GM21717 (cell line): ENCODE measurements at regions not wholly inside any gene's neighbourhood (a gene's known extent, or its start where the extent isn't known, plus 50 kb on each side); places are given as distances from the start of the nearest gene placed in this dataset.
"Not testable (repeated sequence)": the region's sequence is repeated elsewhere in the genome, so short reads cannot be mapped to it uniquely, and the experiment has no call there.

Experiments used
- ATAC-seq: cut with Tn5 transposase; IDR thresholded peaks from one replicate; pipeline ENCODE4 v1.9.1; 2021; ENCODE audit warnings: mild to moderate bottlenecking, moderate library complexity; ENCODE audit not compliant: unreplicated experiment

DNA sequence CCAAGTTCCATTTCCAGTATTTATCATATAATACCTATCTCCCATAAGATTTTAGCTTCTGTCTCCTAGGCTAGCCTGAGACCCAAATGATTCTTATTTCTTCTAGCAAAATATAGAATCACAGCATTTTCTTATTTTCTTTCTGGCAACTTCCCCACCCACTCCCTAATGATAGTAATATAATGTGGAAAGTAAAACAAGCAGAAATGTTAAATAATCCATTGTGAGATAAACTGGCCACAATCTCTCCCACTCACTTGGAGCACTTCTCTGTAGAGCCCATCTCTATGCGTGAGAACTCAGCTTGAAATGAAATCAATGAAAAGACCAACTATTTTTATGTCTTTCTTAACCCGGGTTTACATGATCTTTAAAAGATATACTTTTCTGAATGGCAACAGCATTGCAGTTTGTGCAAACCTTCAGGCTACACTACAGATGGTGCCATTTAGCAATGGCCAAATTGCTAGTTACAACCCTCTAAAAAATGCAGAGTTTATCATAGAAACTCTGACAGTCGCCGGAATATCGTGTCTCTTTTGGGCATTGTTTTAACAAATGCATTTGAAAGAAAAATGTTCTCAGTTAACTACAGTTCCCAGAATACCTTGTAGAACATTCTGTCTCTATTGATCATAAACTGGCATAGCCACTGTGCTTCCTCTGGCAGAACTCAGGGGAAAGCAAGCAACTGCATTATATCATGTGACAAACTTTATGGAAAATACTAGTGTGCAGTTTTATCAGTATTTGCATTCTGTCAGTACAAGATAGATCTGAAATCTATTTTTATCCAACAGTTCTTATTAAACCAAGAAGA, 1407.4 kb upstream of the ZEB2 start:
- ATAC-seq, result no peak

GRCh38 chr2:145925591-145925990, 1405.7 kb upstream of the ZEB2 start:
- no peak for ATAC-seq

DNA sequence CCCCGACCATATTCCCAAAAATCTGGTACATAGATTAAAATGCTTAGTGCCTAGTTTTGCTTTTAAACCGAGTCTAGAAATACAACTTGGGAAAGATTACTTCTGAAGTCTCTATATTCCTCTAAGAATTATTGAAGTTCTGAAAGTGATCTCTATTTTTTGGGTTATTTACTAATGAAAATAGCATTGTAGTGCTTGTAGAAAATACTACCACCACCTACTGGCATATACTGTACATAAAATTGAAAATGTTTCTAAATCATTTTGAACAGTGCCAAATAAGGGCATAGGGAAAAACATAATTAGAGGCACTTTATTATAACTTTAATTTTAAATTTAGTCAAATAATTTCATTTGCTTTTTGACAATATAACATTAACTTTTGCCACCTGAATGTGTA, 1399.6 kb upstream of the ZEB2 start:
- ATAC-seq, result no peak

DNA sequence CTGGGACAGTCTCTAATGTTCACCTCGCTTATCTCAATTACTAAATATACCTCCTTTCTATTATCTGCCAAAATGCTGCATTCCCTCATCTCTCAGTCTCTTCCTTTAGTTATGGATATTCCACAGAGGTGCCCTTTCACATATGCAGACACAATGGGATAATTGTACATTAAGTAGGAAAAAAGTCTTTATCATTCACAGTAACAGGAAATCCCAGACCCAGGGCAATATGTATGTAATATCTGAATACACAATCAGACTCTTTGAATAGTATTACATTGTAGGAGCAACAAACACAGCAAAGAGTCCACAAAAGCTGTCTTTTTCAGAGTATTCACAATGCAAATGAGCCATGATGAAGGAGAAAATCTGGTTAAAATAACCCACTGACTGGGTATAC, 1399.0 kb upstream of the ZEB2 start:
- no peak for ATAC-seq

GRCh38 chr2:145916799-145917198, 1396.9 kb upstream of the ZEB2 start:
- ATAC-seq, result no peak

- ATAC-seq, result no peak
Observed at GRCh38 chr2:145914716-145915115, 1394.8 kb upstream of the ZEB2 start.

DNA sequence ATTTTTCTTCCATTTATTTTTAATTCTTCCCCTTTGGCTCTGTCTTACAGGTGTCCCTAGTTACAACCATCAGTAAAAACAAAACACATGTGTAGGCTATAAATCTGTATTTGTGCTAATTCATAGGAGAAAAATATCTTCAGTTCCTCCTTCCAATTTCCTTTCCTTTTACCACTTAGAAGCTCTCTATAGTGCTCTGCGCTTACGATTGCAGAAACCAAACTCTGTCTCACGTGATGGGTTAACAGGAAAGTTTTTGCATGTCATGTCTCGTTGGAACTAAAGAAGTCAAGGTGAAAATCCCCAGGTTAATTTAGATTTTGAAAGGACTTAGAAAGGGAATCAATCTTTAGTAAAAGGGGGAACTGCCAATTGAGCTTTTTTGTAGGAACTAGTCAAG, 1390.5 kb upstream of the ZEB2 start:
- ATAC-seq, result peak; percentile 96

DNA sequence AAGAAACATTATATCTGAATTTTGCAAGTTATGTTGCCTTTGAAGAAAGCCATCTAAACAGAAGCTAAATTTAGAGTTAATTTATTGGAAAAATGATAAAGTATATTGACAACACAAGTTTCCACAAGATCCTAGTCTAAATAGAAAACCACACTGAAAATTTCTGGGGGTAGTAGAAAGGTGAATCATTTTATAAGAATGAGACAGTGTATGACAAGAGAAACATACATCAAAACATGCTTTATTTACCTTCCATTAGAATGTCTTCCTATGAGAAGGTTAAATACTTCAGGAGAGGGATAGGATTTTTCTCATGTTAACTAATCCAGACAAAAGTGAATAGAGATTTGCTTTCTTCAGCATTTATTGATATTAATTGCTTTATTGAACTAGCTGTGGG, 1389.8 kb upstream of the ZEB2 start:
- no peak for ATAC-seq

DNA sequence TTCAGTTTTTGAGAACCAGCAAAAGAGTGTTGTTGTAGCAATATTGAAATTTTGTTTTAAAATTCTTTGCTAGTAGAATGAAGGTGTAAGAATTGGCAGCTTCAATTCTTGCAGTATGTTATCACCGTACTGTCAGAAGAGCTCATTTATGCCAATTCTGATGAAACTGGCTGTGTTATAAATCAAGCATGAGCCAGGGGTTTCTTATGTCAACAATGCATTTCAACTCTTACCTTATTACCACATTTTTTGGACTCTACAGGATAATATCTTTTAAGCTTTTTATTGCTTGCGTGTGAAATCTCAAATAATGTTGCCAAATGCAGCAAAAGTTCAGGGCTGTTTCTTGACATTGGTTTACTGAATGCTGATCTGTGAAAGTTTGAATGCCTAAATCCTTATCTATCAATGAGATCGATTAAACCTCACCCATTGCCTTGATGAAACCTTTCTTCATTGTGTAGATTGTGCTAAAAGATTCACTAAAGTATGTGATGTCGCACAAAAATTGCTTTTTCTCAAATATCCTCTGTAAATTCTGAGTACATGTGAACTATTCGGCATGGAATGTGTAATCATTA, 1389.3 kb upstream of the ZEB2 start:
- no peak for ATAC-seq

DNA sequence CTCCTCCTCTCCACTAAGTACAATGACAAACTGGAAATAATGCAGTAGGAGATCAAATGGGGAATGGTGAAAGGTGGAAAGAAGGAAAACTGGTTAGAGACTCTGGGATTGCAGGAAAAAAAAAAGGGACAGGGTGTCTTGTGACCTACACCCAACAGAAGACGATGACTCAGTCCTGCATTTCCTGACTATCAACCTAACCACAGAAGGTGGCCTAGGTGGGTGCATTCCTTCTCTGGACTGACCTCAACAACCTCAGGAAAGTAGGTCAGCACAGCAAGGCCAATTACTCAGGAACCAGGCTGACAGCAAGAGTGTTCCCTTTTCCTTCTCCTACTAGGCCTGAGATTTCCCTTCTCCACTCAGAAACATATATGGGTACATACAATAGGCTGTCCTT, 1386.4 kb upstream of the ZEB2 start:
- no peak for ATAC-seq

- no peak for ATAC-seq
Observed at GRCh38 chr2:145905371-145905770, 1385.5 kb upstream of the ZEB2 start.

DNA sequence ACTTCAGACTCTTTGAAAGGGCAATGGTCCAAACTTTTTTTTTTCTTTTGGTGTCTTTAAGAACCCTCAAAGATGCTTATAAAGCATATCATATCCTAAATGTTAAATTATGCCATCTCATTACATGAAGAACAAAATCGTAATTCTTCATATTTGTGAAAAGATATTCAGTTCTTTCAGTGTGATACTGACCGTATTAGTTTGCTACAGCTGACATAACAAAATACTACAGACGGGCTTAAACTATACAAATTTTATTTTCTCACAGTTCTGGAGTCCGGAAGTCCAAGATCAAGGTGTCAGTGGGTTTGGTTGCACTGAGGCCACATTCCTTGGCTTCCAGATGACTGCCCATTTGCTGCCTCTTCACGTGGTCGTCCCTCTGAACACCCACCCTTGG, 1377.2 kb upstream of the ZEB2 start:
- no peak for ATAC-seq

- ATAC-seq, result no peak
Observed at GRCh38 chr2:145887915-145888314, 1368.0 kb upstream of the ZEB2 start.

DNA sequence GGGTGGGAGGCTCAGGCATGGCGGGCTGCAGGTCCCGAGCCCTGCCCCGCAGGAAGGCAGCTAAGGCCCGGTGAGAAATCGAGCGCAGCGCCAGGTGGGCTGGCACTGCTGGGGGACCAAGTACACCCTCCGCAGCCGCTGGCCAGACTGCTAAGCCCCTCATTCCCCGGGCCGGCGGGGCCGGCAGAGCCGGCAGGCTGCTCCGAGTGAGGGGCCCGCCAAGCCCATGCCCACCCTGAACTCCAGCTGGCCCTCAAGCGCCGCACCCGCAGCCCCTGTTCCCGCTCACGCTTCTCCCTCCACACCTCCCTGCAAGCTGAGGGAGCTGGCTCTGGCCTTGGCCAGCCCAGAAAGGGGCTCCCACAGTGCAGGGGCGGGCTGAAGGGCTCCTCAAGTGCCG, 1361.1 kb upstream of the ZEB2 start:
- ATAC-seq, result not testable (repeated sequence)

GRCh38 chr2:145875016-145875415, 1355.1 kb upstream of the ZEB2 start:
- no peak for ATAC-seq

- no peak for ATAC-seq
Observed at GRCh38 chr2:145874466-145874865, 1354.5 kb upstream of the ZEB2 start.

DNA sequence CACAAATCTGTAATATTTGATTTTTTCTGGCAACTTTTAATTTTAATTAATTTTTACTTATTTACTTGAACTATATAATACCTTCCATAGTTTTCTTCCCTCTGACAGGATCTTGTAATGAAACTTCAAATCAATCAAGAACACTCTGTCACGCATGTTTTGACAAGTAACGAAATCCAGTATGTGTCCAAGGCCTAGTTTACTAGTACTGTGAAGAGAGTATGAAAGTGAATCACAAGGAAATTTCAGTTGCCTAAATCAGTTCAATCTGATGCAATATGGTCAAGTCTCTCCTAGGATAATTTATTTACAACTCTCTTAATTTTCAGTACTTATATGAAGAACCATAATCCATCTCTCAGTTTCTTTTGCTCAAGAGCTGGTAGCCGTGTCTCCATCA, 1344.6 kb upstream of the ZEB2 start:
- no peak for ATAC-seq

- no peak for ATAC-seq
Observed at GRCh38 chr2:145861940-145862339, 1342.0 kb upstream of the ZEB2 start.

DNA sequence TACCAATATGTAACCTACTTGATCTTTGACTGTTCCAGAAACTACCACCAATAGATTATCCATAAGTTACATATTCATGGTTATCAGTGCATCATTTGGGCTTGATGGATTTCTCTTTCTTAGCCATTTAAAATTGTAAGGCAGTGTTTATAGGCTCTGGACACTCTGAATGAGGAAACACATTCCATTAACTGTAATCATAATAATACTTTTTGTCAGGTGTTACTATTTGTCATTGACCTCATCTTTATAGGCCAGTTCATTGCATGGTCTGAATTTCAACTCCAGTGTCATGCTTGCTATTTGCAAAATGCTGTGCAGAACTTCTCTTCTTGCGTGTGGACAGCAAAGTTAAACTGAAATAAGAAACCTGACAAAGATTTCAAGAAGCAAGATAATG, 1340.2 kb upstream of the ZEB2 start:
- no peak for ATAC-seq

DNA sequence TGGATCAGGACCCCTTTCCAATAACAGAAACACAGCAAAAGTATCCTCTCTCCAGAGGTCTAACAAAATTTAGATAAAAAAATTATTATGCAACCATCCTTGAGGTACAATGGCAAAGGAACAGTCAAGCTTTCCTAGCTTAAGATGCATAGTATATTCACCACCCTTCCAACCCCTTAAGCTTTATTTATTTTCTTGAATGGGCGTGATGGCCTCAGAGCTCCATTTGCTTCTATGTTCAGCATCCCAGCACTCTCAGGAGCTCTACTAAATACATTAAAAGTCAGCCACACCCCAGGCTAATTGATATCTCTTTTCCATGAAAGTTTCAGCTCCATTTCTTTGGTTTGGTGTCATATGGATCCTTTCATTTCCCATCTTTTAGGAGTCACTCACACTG, 1335.2 kb upstream of the ZEB2 start:
- no peak for ATAC-seq

DNA sequence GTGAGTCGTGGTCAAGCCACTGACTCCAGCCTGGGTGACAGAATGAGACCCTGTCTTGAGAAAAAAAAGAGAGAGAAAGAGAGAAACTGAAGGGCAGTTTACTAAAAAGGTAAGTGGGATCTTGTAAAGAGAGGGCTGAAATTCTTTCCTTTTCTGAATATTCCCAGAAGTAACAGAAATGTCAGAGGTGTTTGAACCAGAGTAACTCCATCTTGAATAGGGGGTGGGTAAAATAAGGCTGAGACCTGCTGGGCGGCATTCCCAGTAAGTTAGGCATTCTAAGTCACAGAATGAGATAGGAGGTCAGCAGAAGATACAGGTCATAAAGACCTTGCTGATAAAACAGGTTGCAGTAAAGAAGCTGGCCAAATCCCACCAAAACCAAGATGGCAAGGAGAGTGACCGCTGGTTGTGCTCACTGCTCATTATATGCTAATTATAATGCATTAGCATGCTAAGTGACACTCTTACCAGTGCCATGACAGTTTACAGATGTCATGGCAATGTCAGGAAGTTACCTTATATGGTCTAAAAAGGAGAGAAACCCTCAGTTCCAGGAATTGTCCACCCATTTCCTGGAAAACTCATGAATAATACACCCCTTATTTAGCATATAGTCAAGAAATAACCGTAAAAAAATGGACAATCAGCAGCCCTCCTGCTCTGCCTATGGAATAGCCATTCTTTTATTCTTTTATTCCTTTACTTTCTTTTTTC, 1334.3 kb upstream of the ZEB2 start:
- ATAC-seq, result no peak

- no peak for ATAC-seq
Observed at GRCh38 chr2:145851730-145852129, 1331.8 kb upstream of the ZEB2 start.
